SK-N-SH (cell line): ENCODE measurements at regions not wholly inside any gene's neighbourhood (a gene's known extent, or its start where the extent isn't known, plus 50 kb on each side); places are given as distances from the start of the nearest gene placed in this dataset.
A peak's percentile ranks its signal among the peaks of the same experiment; 100 is the strongest.

Source experiments
- CTCF ChIA-PET: fragments of 300-600, 350-600 bp; formaldehyde crosslinking; extraction: SDS; loops from one replicate; lab custom pipeline; 2021; lab: Yijun Ruan, JAX
- POLR2A ChIA-PET: fragments of 350-600 bp; sonication (Branson Sonifier 250); formaldehyde crosslinking; extraction: SDS; loops from one replicate; lab custom pipeline; 2020; ENCODE audit warnings: antibody characterized with exemption, inconsistent platforms; lab: Yijun Ruan, JAX
- DNase-seq: peaks from one replicate; pipeline ENCODE4 v3.0.0; 2012
- H2AFZ ChIP-seq: fragments of 200-600 bp; sonication (generic); 2 replicates; pipeline ENCODE4 v1.8.1; 2016; ENCODE audit warnings: antibody characterized with exemption, mild to moderate bottlenecking, low read depth
- H3F3A ChIP-seq: fragments of 200-600 bp; sonication (generic); replicated peaks from 2 replicates; pipeline ENCODE3; 2016; ENCODE audit warnings: antibody characterized with exemption, mild to moderate bottlenecking; ENCODE audit not compliant: insufficient read depth
- H3K27ac ChIP-seq, 2 experiments: fragments of 200-500 bp in 1 of 2; fragments of 200-600 bp in 1 of 2; sonication (Bioruptor generic) in 1 of 2; sonication (generic), shearing (Covaris generic) in 1 of 2; 2 replicates each; pipeline versions ENCODE4 v1.5.1 to v1.6.1; 2014 to 2016; ENCODE audit warnings: low read depth in 2 of 2, inconsistent platforms in 1 of 2, low read length in 1 of 2, mild to moderate bottlenecking in 1 of 2, mixed read lengths in 1 of 2
- H3K27me3 ChIP-seq: fragments of 200-600 bp; sonication (generic), shearing (Covaris generic); 2 replicates; pipeline ENCODE4 v1.6.1; 2016; ENCODE audit warnings: mixed run types; ENCODE audit not compliant: insufficient read depth
- H3K36me3 ChIP-seq, 2 experiments: fragments of 200-500 bp in 1 of 2; fragments of 200-600 bp in 1 of 2; sonication (Bioruptor generic) in 1 of 2; sonication (generic) in 1 of 2; replicated peaks in 1 of 2; 2 replicates each; pipeline versions ENCODE3 to v1.5.1; 2014 to 2016; ENCODE audit warnings: low read length in 1 of 2, mild to moderate bottlenecking in 1 of 2; ENCODE audit not compliant: insufficient read depth in 2 of 2, control insufficient read depth in 1 of 2
- H3K4me1 ChIP-seq, 2 experiments: fragments of 200-500 bp in 1 of 2; fragments of 200-600 bp in 1 of 2; sonication (Bioruptor generic) in 1 of 2; sonication (generic), shearing (Covaris generic) in 1 of 2; 2 replicates each; pipeline versions ENCODE4 v1.5.1 to v1.6.1; 2014 to 2016; ENCODE audit warnings: low read depth in 1 of 2, low read length in 1 of 2, mixed run types in 1 of 2; ENCODE audit not compliant: insufficient read depth in 2 of 2, control insufficient read depth in 1 of 2
- H3K4me2 ChIP-seq: fragments of 200-600 bp; sonication (generic), shearing (Covaris generic); 2 replicates; pipeline ENCODE4 v1.6.1; 2017; ENCODE audit warnings: mixed run types
- H3K4me3 ChIP-seq, 2 experiments: fragments of 200-500 bp in 1 of 2; fragments of 200-600 bp in 1 of 2; sonication (Bioruptor generic) in 1 of 2; sonication (generic), shearing (Covaris generic) in 1 of 2; 2 replicates each; pipeline versions ENCODE4 v1.5.1 to v1.8.1; 2014 to 2016; ENCODE audit warnings: low read depth in 2 of 2, inconsistent platforms in 1 of 2, low read length in 1 of 2, mild to moderate bottlenecking in 1 of 2, mixed read lengths in 1 of 2, moderate library complexity in 1 of 2
- H3K79me2 ChIP-seq: fragments of 200-600 bp; sonication (generic); 2 replicates; pipeline ENCODE4 v1.8.1; 2017; ENCODE audit warnings: mild to moderate bottlenecking; ENCODE audit not compliant: insufficient read depth
- H3K9ac ChIP-seq: fragments of 200-600 bp; sonication (generic); 2 replicates; pipeline ENCODE4 v1.6.1; 2017; ENCODE audit warnings: mixed run types
- H3K9me2 ChIP-seq: fragments of 200-600 bp; sonication (generic); 2 replicates; pipeline ENCODE4 v1.6.1; 2017; ENCODE audit warnings: mixed run types
- H3K9me3 ChIP-seq: fragments of 200-600 bp; sonication (generic); 2 replicates; pipeline ENCODE4 v1.6.1; 2017; ENCODE audit warnings: mixed run types, mild to moderate bottlenecking, moderate library complexity
- H4K20me1 ChIP-seq: fragments of 200-600 bp; sonication (generic); 2 replicates; pipeline ENCODE4 v1.6.1; 2017; ENCODE audit warnings: mild to moderate bottlenecking, mixed run types; ENCODE audit not compliant: insufficient read depth
- EP300 ChIP-seq, 2 experiments: IDR thresholded peaks; 2 replicates each; pipeline versions ENCODE4 v1.4.0 to v1.6.1; 2012; ENCODE audit warnings: borderline replicate concordance in 1 of 2, low read depth in 1 of 2, low read length in 1 of 2
- FOXJ3 ChIP-seq: sonication (generic); formaldehyde crosslinking; IDR thresholded peaks from 2 replicates; pipeline ENCODE4 v1.5.1; 2020; ENCODE audit warnings: mild to moderate bottlenecking, missing genetic modification reagents
- FOXM1 ChIP-seq: IDR thresholded peaks from 2 replicates; pipeline ENCODE4 v1.4.0; 2012; ENCODE audit warnings: low read depth, mild to moderate bottlenecking
- GATA2 ChIP-seq: sonication (generic); formaldehyde crosslinking; IDR thresholded peaks from 2 replicates; pipeline ENCODE4 v1.5.0; 2020; ENCODE audit warnings: mild to moderate bottlenecking, missing genetic modification reagents
- JUND ChIP-seq: IDR thresholded peaks from 2 replicates; pipeline ENCODE4 v1.4.0; 2012
- MEF2A ChIP-seq: IDR thresholded peaks from 2 replicates; pipeline ENCODE4 v1.4.0; 2012; ENCODE audit warnings: low read depth, borderline replicate concordance
- MXI1 ChIP-seq: IDR thresholded peaks from 2 replicates; pipeline ENCODE4 v1.6.1; 2012; ENCODE audit warnings: mild to moderate bottlenecking, low read depth, low read length, improper control_type of control experiment
- NFIC ChIP-seq: IDR thresholded peaks from 2 replicates; pipeline ENCODE4 v1.4.0; 2012; ENCODE audit warnings: borderline replicate concordance
- NRF1 ChIP-seq: IDR thresholded peaks from 2 replicates; pipeline ENCODE4 v1.6.1; 2012; ENCODE audit warnings: low read depth, mild to moderate bottlenecking, low read length
- RAD21 ChIP-seq: IDR thresholded peaks from 2 replicates; pipeline ENCODE4 v1.6.1; 2012; ENCODE audit warnings: mild to moderate bottlenecking, low read length
- RCOR1 ChIP-seq: fragments of 150-350 bp; IDR thresholded peaks from 2 replicates; pipeline ENCODE4 v1.6.1; 2017; ENCODE audit warnings: antibody characterized with exemption, low read length
- RFX5 ChIP-seq: IDR thresholded peaks from 2 replicates; pipeline ENCODE4 v1.6.1; 2012; ENCODE audit warnings: mild to moderate bottlenecking, improper control_type of control experiment, low read length
- RXRA ChIP-seq: IDR thresholded peaks from 2 replicates; pipeline ENCODE4 v1.4.0; 2012; ENCODE audit warnings: low read depth, mild to moderate bottlenecking, borderline replicate concordance
- SIN3A ChIP-seq: IDR thresholded peaks from 2 replicates; pipeline ENCODE4 v1.6.1; 2012; ENCODE audit warnings: low read depth, mild to moderate bottlenecking, low read length, moderate library complexity, borderline replicate concordance
- TAF1 ChIP-seq: IDR thresholded peaks from 2 replicates; pipeline ENCODE4 v1.6.1; 2012; ENCODE audit warnings: low read depth, mild to moderate bottlenecking, low read length, moderate library complexity, borderline replicate concordance
- TEAD4 ChIP-seq: IDR thresholded peaks from 2 replicates; pipeline ENCODE4 v1.4.0; 2012; ENCODE audit warnings: mild to moderate bottlenecking, borderline replicate concordance; ENCODE audit not compliant: insufficient read depth
- WGBS: methylation state at CpG from one replicate; pipeline ENCODE4 v1.1.6; 2017; ENCODE audit warnings: low lambda C conversion rate; 5-methylcytosine and 5-hydroxymethylcytosine counted together
- TF ChIP-seq, protein P1 (sequence below): IDR thresholded peaks from 2 replicates; pipeline ENCODE4 v1.4.0; 2012; ENCODE audit warnings: low read depth, borderline replicate concordance
- TF ChIP-seq, protein P2 (sequence below): fragments of 150-350 bp; IDR thresholded peaks from 2 replicates; pipeline ENCODE4 v1.6.1; 2016; ENCODE audit warnings: mild to moderate bottlenecking, low read depth, low read length

DNA sequence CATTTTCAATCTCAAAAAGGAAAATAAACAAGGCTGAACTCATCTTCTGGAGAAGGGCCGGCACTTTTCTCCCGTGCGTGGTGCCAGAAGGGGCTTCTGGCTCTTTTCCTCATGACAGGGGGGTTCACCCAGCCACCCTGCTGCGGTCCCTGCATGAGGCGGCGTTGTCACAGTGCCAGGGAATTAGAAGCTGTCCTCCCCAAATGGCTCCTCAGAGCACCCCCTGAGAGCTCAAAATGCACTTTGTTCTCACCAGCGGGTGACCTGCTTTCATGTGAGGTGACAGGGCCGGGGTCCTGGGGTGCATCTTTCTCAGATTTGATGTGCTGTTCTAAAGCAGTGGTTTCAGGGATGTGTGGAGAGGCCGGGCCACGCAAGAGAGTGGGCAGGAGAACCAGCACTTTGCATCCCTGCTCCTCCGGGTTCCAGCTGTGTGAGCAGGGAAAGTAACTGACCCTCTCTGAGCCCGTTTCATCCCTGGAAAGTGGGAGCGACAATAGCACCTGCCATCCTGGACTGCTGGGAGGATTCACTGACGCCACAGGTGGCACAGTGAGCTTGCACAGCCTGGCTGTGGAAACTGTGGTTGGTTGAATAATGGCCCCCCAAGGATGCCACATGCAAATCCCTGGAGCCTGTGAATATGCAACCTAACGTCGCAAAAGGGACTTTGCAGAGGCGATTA, 94.0 kb downstream of the FOXL1 start:
- ChIA-PET CTCF (no interaction called here), POLR2A (no interaction called here)
- DNase-seq = no peak
- peak overlapping the region; percentile 67; the same call in 1 of the 2 replicates for H2AFZ ChIP-seq
- H3K9ac ChIP-seq = no peak overlapping the region
- 0 out of 2 replicates have a peak, but pooled peaks cover 4% of the 10 kb centered on the region for H3K79me2 ChIP-seq
- H4K20me1 ChIP-seq = no peaks in the 10 kb centered on the region
- peak overlapping the region; percentile 39; the same call in 1 of the 2 replicates for H3K4me2 ChIP-seq
- H3K4me1 ChIP-seq = peaks cover 0 to 22% of the 10 kb centered on the region in 2 experiments; a peak in 1 of 4 replicates
- no peaks in the 10 kb centered on the region for H3K9me2 ChIP-seq
- no peak overlapping the region for H3K4me3 ChIP-seq
- TF ChIP-seq FOXJ3 (no peak), FOXM1 (no peak), GATA2 (CRISPR knock-in tag) (no peak), NFIC (no peak), MXI1 (no peak), RCOR1 (no peak), RXRA (no peak), MEF2A (no peak), RFX5 (no peak), SIN3A (no peak), EP300 (IDR thresholded peaks at IDR 0.05; ENCODE audit: borderline replicate concordance in 1 of 2, low read depth in 1 of 2, low read length in 1 of 2) (no peak), RAD21 (no peak), JUND (no peak), TEAD4 (no peak), NRF1 (no peak), TAF1 (no peak)
- TF ChIP-seq, protein P1, sequence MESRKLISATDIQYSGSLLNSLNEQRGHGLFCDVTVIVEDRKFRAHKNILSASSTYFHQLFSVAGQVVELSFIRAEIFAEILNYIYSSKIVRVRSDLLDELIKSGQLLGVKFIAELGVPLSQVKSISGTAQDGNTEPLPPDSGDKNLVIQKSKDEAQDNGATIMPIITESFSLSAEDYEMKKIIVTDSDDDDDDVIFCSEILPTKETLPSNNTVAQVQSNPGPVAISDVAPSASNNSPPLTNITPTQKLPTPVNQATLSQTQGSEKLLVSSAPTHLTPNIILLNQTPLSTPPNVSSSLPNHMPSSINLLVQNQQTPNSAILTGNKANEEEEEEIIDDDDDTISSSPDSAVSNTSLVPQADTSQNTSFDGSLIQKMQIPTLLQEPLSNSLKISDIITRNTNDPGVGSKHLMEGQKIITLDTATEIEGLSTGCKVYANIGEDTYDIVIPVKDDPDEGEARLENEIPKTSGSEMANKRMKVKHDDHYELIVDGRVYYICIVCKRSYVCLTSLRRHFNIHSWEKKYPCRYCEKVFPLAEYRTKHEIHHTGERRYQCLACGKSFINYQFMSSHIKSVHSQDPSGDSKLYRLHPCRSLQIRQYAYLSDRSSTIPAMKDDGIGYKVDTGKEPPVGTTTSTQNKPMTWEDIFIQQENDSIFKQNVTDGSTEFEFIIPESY = no peak
- TF ChIP-seq, protein P2, sequence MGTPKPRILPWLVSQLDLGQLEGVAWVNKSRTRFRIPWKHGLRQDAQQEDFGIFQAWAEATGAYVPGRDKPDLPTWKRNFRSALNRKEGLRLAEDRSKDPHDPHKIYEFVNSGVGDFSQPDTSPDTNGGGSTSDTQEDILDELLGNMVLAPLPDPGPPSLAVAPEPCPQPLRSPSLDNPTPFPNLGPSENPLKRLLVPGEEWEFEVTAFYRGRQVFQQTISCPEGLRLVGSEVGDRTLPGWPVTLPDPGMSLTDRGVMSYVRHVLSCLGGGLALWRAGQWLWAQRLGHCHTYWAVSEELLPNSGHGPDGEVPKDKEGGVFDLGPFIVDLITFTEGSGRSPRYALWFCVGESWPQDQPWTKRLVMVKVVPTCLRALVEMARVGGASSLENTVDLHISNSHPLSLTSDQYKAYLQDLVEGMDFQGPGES = no peak
- H3K9me3 ChIP-seq = no peaks in the 10 kb centered on the region
- peak overlapping the region in 1 of 2 experiments; percentile 31; a peak in 2 of 4 replicates for H3K27ac ChIP-seq
- WGBS = 74% methylated on average over 16 of the region's 17 CpGs
- H3F3A ChIP-seq = peaks cover 25% of the 10 kb centered on the region
- H3K36me3 ChIP-seq = no peaks in the 10 kb centered on the region
- no peaks in the 10 kb centered on the region for H3K27me3 ChIP-seq
